Neural cell (in vitro differentiated cells): ENCODE measurements at regions not wholly inside any gene's neighbourhood (a gene's known extent, or its start where the extent isn't known, plus 50 kb on each side); places are given as distances from the start of the nearest gene placed in this dataset.

ENCODE experiments used
- EP300 ChIP-seq: fragments of 450-650 bp; conservative IDR thresholded peaks from 2 replicates; pipeline ENCODE4 v1.6.1; 2014; ENCODE audit warnings: antibody characterized with exemption, mild to moderate bottlenecking, moderate library complexity; ENCODE audit not compliant: poor library complexity, severe bottlenecking
- EZH2 ChIP-seq: fragments of 200-600, 300-800 bp; shearing (Covaris generic), sonication (generic); IDR thresholded peaks from 2 replicates; pipeline ENCODE4 v1.6.1; 2014; ENCODE audit warnings: antibody characterized with exemption, low read length, borderline replicate concordance, mild to moderate bottlenecking; ENCODE audit not compliant: insufficient read depth, poor library complexity, severe bottlenecking
- SMC3 ChIP-seq: fragments of 450-650 bp; conservative IDR thresholded peaks from 2 replicates; pipeline ENCODE4 v1.6.1; 2014; ENCODE audit warnings: antibody characterized with exemption, mild to moderate bottlenecking, moderate library complexity; ENCODE audit not compliant: poor library complexity
- TF ChIP-seq, protein P1 (sequence below): IDR thresholded peaks from 2 replicates; pipeline ENCODE4 v1.6.1; 2012; ENCODE audit warnings: borderline replicate concordance
- TF ChIP-seq, protein P2 (sequence below): fragments of 450-650 bp; IDR thresholded peaks from 2 replicates; pipeline ENCODE4 v1.5.1; 2014; ENCODE audit warnings: antibody characterized with exemption, mild to moderate bottlenecking, moderate library complexity; ENCODE audit not compliant: poor library complexity, severe bottlenecking

DNA sequence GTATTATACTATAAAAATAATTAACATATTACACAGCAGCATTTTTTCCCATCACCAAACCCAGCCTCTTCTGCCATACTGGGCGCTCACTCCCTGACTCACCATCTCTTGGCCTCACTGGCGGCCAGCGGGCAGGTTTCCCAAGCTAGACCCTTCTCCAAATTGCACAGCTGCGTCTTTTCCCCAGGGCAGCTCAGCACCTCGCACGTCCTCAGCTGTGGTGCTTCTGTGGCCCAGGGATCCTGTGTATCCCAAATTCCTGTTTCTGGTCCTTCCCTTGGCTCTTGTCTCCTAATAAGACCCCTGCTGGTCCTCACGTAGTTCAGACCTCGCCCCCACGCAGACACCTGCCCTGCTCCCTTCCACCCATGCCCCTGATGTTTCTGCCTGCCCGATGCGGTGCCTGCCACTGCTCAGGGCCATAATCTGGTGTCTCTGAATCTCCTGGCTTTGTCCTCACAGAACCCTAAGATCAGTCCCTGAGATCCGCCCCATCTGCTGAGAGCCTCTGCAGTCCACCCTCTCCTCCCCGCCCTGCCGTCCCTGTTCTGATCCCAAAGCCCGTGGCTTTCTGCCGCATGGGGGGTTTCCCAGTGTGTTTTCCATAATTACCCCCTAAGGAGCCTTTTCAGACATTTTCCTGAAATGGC lies 290.1 kb downstream of the TCERG1L start:
- TF ChIP-seq, protein P1, sequence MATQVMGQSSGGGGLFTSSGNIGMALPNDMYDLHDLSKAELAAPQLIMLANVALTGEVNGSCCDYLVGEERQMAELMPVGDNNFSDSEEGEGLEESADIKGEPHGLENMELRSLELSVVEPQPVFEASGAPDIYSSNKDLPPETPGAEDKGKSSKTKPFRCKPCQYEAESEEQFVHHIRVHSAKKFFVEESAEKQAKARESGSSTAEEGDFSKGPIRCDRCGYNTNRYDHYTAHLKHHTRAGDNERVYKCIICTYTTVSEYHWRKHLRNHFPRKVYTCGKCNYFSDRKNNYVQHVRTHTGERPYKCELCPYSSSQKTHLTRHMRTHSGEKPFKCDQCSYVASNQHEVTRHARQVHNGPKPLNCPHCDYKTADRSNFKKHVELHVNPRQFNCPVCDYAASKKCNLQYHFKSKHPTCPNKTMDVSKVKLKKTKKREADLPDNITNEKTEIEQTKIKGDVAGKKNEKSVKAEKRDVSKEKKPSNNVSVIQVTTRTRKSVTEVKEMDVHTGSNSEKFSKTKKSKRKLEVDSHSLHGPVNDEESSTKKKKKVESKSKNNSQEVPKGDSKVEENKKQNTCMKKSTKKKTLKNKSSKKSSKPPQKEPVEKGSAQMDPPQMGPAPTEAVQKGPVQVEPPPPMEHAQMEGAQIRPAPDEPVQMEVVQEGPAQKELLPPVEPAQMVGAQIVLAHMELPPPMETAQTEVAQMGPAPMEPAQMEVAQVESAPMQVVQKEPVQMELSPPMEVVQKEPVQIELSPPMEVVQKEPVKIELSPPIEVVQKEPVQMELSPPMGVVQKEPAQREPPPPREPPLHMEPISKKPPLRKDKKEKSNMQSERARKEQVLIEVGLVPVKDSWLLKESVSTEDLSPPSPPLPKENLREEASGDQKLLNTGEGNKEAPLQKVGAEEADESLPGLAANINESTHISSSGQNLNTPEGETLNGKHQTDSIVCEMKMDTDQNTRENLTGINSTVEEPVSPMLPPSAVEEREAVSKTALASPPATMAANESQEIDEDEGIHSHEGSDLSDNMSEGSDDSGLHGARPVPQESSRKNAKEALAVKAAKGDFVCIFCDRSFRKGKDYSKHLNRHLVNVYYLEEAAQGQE, result no peak
- TF ChIP-seq, protein P2, sequence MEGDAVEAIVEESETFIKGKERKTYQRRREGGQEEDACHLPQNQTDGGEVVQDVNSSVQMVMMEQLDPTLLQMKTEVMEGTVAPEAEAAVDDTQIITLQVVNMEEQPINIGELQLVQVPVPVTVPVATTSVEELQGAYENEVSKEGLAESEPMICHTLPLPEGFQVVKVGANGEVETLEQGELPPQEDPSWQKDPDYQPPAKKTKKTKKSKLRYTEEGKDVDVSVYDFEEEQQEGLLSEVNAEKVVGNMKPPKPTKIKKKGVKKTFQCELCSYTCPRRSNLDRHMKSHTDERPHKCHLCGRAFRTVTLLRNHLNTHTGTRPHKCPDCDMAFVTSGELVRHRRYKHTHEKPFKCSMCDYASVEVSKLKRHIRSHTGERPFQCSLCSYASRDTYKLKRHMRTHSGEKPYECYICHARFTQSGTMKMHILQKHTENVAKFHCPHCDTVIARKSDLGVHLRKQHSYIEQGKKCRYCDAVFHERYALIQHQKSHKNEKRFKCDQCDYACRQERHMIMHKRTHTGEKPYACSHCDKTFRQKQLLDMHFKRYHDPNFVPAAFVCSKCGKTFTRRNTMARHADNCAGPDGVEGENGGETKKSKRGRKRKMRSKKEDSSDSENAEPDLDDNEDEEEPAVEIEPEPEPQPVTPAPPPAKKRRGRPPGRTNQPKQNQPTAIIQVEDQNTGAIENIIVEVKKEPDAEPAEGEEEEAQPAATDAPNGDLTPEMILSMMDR, result no peak
- TF ChIP-seq EP300, result no peak
- TF ChIP-seq EZH2, result no peak
- no peak for TF ChIP-seq SMC3
